ENCODE measurements at regions not wholly inside any gene's neighbourhood (a gene's known extent, or its start where the extent isn't known, plus 50 kb on each side); places are given as distances from the start of the nearest gene placed in this dataset.

DNA sequence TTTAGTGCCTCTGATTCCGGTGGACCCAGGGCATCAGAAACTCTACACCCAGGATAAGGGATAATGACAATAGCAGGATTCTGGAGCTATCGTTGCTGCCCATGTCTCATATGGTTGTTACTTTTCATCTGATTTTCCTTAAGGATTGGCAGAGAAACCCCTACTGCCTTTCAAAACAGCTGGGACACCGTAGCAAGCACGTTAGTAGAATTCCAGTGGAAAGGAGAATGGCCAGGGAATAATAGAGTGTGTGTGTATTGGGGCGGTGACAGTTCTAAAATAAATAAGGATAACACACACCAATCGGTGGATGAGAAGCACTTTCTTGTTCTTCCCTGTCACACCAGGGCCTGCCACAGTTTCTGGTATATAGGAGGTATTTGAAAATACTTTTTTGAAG lies 251.8 kb downstream of the HAPSTR1 start:
- no peak overlapping the region for H3K4me2 ChIP-seq (ENCODE audit: extremely low read depth, insufficient read depth, low read length)
- H3K4me1 ChIP-seq (ENCODE audit: control insufficient read depth, extremely low read depth, insufficient read depth, low read length) = no peaks in the 10 kb centered on the region
- DNase-seq (ENCODE audit: low read depth in 2 of 2) = no peak
- no peaks in the 10 kb centered on the region for H3K36me3 ChIP-seq (ENCODE audit: control insufficient read depth, insufficient read depth, low read length)
- H3K4me3 ChIP-seq (replicated peaks in 1 of 4; ENCODE audit: control extremely low read depth in 1 of 4, insufficient read depth in 1 of 4, low read depth in 3 of 4, low read length in 4 of 4) = no peak overlapping the region
- no peaks in the 10 kb centered on the region for H4K20me1 ChIP-seq (ENCODE audit: control insufficient read depth, extremely low read depth, insufficient read depth, low read length)
- TF ChIP-seq, protein P1, sequence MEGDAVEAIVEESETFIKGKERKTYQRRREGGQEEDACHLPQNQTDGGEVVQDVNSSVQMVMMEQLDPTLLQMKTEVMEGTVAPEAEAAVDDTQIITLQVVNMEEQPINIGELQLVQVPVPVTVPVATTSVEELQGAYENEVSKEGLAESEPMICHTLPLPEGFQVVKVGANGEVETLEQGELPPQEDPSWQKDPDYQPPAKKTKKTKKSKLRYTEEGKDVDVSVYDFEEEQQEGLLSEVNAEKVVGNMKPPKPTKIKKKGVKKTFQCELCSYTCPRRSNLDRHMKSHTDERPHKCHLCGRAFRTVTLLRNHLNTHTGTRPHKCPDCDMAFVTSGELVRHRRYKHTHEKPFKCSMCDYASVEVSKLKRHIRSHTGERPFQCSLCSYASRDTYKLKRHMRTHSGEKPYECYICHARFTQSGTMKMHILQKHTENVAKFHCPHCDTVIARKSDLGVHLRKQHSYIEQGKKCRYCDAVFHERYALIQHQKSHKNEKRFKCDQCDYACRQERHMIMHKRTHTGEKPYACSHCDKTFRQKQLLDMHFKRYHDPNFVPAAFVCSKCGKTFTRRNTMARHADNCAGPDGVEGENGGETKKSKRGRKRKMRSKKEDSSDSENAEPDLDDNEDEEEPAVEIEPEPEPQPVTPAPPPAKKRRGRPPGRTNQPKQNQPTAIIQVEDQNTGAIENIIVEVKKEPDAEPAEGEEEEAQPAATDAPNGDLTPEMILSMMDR (conservative IDR thresholded peaks at IDR 0.05 in 1 of 2, IDR thresholded peaks at IDR 0.05 in 1 of 2; ENCODE audit: low read depth in 1 of 2, low read length in 2 of 2) = no peak
- TF ChIP-seq EZH2 (IDR thresholded peaks at IDR 0.05; ENCODE audit: low read length, missing control alignments) = no peak
- no peaks in the 10 kb centered on the region for H3K9me3 ChIP-seq (ENCODE audit: control insufficient read depth, insufficient read depth, low read depth, low read length)
- H3K27me3 ChIP-seq (ENCODE audit: control insufficient read depth, insufficient read depth, low read length) = no peaks in the 10 kb centered on the region
- H2AFZ ChIP-seq (ENCODE audit: low read length) = no peak overlapping the region
- H3K9ac ChIP-seq (ENCODE audit: insufficient read depth, low read length) = no peak overlapping the region
- no peaks in the 10 kb centered on the region for H3K79me2 ChIP-seq (ENCODE audit: control insufficient read depth, insufficient read depth, low read length)
- H3K27ac ChIP-seq (ENCODE audit: insufficient read depth, low read length) = no peak overlapping the region

DNA sequence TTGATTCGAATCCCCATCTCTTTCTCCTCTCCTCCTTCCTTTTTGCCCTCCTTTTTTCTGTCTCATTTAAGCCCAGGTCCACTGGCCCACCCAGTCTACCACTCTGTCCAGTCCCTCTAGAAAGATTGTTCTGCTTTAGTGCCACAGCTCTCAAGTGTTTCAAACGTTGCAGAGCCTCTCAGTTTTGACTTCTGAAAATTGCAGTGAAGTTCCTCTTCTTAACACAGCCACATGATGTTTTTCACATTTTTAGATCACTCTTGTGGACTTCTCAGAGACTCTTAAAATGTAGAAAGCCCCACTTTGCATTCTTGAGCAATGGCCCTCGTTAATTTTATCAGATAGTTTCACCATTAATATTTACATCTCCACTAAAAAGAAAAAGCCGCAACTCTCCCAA lies 253.1 kb downstream of the HAPSTR1 start:
- no peak overlapping the region for H3K27ac ChIP-seq (ENCODE audit: insufficient read depth, low read length)
- no peak overlapping the region for H3K4me2 ChIP-seq (ENCODE audit: extremely low read depth, insufficient read depth, low read length)
- TF ChIP-seq, protein P1 (conservative IDR thresholded peaks at IDR 0.05 in 1 of 2, IDR thresholded peaks at IDR 0.05 in 1 of 2; ENCODE audit: low read depth in 1 of 2, low read length in 2 of 2) = no peak
- no peak for TF ChIP-seq EZH2 (IDR thresholded peaks at IDR 0.05; ENCODE audit: low read length, missing control alignments)
- no peak overlapping the region for H3K4me3 ChIP-seq (replicated peaks in 1 of 4; ENCODE audit: control extremely low read depth in 1 of 4, insufficient read depth in 1 of 4, low read depth in 3 of 4, low read length in 4 of 4)
- no peaks in the 10 kb centered on the region for H3K27me3 ChIP-seq (ENCODE audit: control insufficient read depth, insufficient read depth, low read length)
- H4K20me1 ChIP-seq (ENCODE audit: control insufficient read depth, extremely low read depth, insufficient read depth, low read length) = no peaks in the 10 kb centered on the region
- no peaks in the 10 kb centered on the region for H3K4me1 ChIP-seq (ENCODE audit: control insufficient read depth, extremely low read depth, insufficient read depth, low read length)
- DNase-seq (ENCODE audit: low read depth in 2 of 2) = no peak
- no peaks in the 10 kb centered on the region for H3K36me3 ChIP-seq (ENCODE audit: control insufficient read depth, insufficient read depth, low read length)
- H2AFZ ChIP-seq (ENCODE audit: low read length) = no peak overlapping the region
- H3K79me2 ChIP-seq (ENCODE audit: control insufficient read depth, insufficient read depth, low read length) = no peaks in the 10 kb centered on the region
- H3K9me3 ChIP-seq (ENCODE audit: control insufficient read depth, insufficient read depth, low read depth, low read length) = no peaks in the 10 kb centered on the region
- H3K9ac ChIP-seq (ENCODE audit: insufficient read depth, low read length) = no peak overlapping the region

DNA sequence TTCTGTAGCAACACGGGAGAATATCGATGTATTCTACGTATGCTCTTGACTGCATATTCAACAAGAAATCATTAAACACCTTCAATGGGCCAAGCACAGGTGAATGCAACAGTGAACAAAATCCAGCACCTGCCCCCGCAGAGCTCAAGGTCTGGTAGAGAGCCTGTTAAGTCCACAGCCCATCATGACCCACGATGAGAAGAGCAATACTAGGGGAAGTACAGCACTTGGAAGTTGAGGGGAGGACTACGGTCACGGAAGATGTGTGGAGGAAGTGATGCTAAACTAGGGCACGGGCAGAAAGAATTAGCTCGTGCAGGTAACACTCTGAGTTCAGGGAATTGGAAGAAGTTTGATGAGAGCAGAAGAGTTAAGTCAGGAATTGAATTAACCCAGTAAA lies 253.6 kb downstream of the HAPSTR1 start:
- no peak overlapping the region for H3K27ac ChIP-seq (ENCODE audit: insufficient read depth, low read length)
- no peaks in the 10 kb centered on the region for H3K27me3 ChIP-seq (ENCODE audit: control insufficient read depth, insufficient read depth, low read length)
- TF ChIP-seq EZH2 (IDR thresholded peaks at IDR 0.05; ENCODE audit: low read length, missing control alignments) = no peak
- TF ChIP-seq, protein P1 (conservative IDR thresholded peaks at IDR 0.05 in 1 of 2, IDR thresholded peaks at IDR 0.05 in 1 of 2; ENCODE audit: low read depth in 1 of 2, low read length in 2 of 2) = no peak
- no peak overlapping the region for H2AFZ ChIP-seq (ENCODE audit: low read length)
- no peak overlapping the region for H3K4me3 ChIP-seq (replicated peaks in 1 of 4; ENCODE audit: control extremely low read depth in 1 of 4, insufficient read depth in 1 of 4, low read depth in 3 of 4, low read length in 4 of 4)
- H3K79me2 ChIP-seq (ENCODE audit: control insufficient read depth, insufficient read depth, low read length) = no peaks in the 10 kb centered on the region
- no peaks in the 10 kb centered on the region for H4K20me1 ChIP-seq (ENCODE audit: control insufficient read depth, extremely low read depth, insufficient read depth, low read length)
- no peaks in the 10 kb centered on the region for H3K9me3 ChIP-seq (ENCODE audit: control insufficient read depth, insufficient read depth, low read depth, low read length)
- no peak overlapping the region for H3K4me2 ChIP-seq (ENCODE audit: extremely low read depth, insufficient read depth, low read length)
- no peak for DNase-seq (ENCODE audit: low read depth in 2 of 2)
- H3K36me3 ChIP-seq (ENCODE audit: control insufficient read depth, insufficient read depth, low read length) = no peaks in the 10 kb centered on the region
- no peak overlapping the region for H3K9ac ChIP-seq (ENCODE audit: insufficient read depth, low read length)
- no peaks in the 10 kb centered on the region for H3K4me1 ChIP-seq (ENCODE audit: control insufficient read depth, extremely low read depth, insufficient read depth, low read length)

Data from fibroblast of lung (primary cell).